Tibial nerve (tissue), 4 donors: ENCODE measurements at regions not wholly inside any gene's neighbourhood (a gene's known extent, or its start where the extent isn't known, plus 50 kb on each side); places are given as distances from the start of the nearest gene placed in this dataset.

Experiments used
- CTCF ChIP-seq, 5 experiments: fragments of 200-600 bp in 3 of 5; fragments of 450-650 bp in 2 of 5; sonication (generic) in 3 of 5; IDR thresholded peaks; one replicate each; pipeline ENCODE4 v1.5.1; 2016 to 2019; ENCODE audit warnings: antibody characterized with exemption in 5 of 5, mild to moderate bottlenecking in 3 of 5, moderate library complexity in 2 of 5
- EP300 ChIP-seq, 2 donors: sonication (generic); formaldehyde crosslinking; IDR thresholded peaks; one replicate each; pipeline ENCODE4 v1.6.1; 2017; ENCODE audit warnings: antibody characterized with exemption in 2 of 2, mild to moderate bottlenecking in 1 of 2

GRCh38 chr2:21244161-21244560 is 120.4 kb downstream of the TDRD15 start:
- no peak for TF ChIP-seq CTCF (IDR thresholded peaks at IDR 0.05)
- TF ChIP-seq EP300 (IDR thresholded peaks at IDR 0.05) = no peak
